ENCODE measurements at regions not wholly inside any gene's neighbourhood (a gene's known extent, or its start where the extent isn't known, plus 50 kb on each side); places are given as distances from the start of the nearest gene placed in this dataset.

- no peak overlapping the region for H3K4me3 Mint-ChIP-seq
- peaks cover 2% of the 10 kb centered on the region for H3K9me3 Mint-ChIP-seq
Measured at GRCh38 chr21:24353492-24353891, 1253.8 kb downstream of the MRPL39 start.

GRCh38 chr21:24339406-24339805 is 1267.9 kb downstream of the MRPL39 start:
- H3K36me3 Mint-ChIP-seq (ENCODE audit: low read depth): no peaks in the 10 kb centered on the region
- no peaks in the 10 kb centered on the region for H3K4me1 Mint-ChIP-seq
- no peak overlapping the region for H3K27ac Mint-ChIP-seq
- H3K27me3 Mint-ChIP-seq (ENCODE audit: low read depth): no peaks in the 10 kb centered on the region
- H3K9me3 Mint-ChIP-seq: peaks cover 11% of the 10 kb centered on the region
- no peak overlapping the region for H3K4me3 Mint-ChIP-seq
- no peak for TF ChIP-seq CTCF (IDR thresholded peaks at IDR 0.05; ENCODE audit: unreplicated experiment in 3 of 3)

More at GRCh38 chr21:24353492-24353891, 1253.8 kb downstream of the MRPL39 start:
- no peaks in the 10 kb centered on the region for H3K4me1 Mint-ChIP-seq
- no peaks in the 10 kb centered on the region for H3K27me3 Mint-ChIP-seq (ENCODE audit: low read depth)
- no peak overlapping the region for H3K27ac Mint-ChIP-seq
- no peak for TF ChIP-seq CTCF (IDR thresholded peaks at IDR 0.05; ENCODE audit: unreplicated experiment in 3 of 3)
- H3K36me3 Mint-ChIP-seq (ENCODE audit: low read depth): no peaks in the 10 kb centered on the region

GRCh38 chr21:24336491-24336890 is 1270.8 kb downstream of the MRPL39 start:
- no peak overlapping the region for H3K27ac Mint-ChIP-seq
- no peak for TF ChIP-seq CTCF (IDR thresholded peaks at IDR 0.05; ENCODE audit: unreplicated experiment in 3 of 3)
- H3K36me3 Mint-ChIP-seq (ENCODE audit: low read depth): no peaks in the 10 kb centered on the region
- no peaks in the 10 kb centered on the region for H3K27me3 Mint-ChIP-seq (ENCODE audit: low read depth)
- H3K9me3 Mint-ChIP-seq: peaks cover 11% of the 10 kb centered on the region
- H3K4me1 Mint-ChIP-seq: no peaks in the 10 kb centered on the region
- no peak overlapping the region for H3K4me3 Mint-ChIP-seq

GRCh38 chr21:24323536-24323935 is 1283.7 kb downstream of the MRPL39 start:
- Mint-ChIP-seq H3K4me3 (no peak overlapping the region), H3K27me3 (ENCODE audit: low read depth) (no peaks in the 10 kb centered on the region), H3K9me3 (peaks cover 3% of the 10 kb centered on the region), H3K27ac (no peak overlapping the region), H3K4me1 (no peaks in the 10 kb centered on the region), H3K36me3 (ENCODE audit: low read depth) (no peaks in the 10 kb centered on the region)
- no peak for TF ChIP-seq CTCF (IDR thresholded peaks at IDR 0.05; ENCODE audit: unreplicated experiment in 3 of 3)

GRCh38 chr21:24316277-24316922 is 1290.9 kb downstream of the MRPL39 start:
- H3K27ac Mint-ChIP-seq: no peak overlapping the region
- peaks cover 9% of the 10 kb centered on the region for H3K9me3 Mint-ChIP-seq
- no peaks in the 10 kb centered on the region for H3K36me3 Mint-ChIP-seq (ENCODE audit: low read depth)
- H3K4me3 Mint-ChIP-seq: no peak overlapping the region
- no peaks in the 10 kb centered on the region for H3K27me3 Mint-ChIP-seq (ENCODE audit: low read depth)
- no peaks in the 10 kb centered on the region for H3K4me1 Mint-ChIP-seq
- no peak for TF ChIP-seq CTCF (IDR thresholded peaks at IDR 0.05; ENCODE audit: unreplicated experiment in 3 of 3)

GRCh38 chr21:24310788-24311187 is 1296.5 kb downstream of the MRPL39 start:
- H3K4me3 Mint-ChIP-seq: no peak overlapping the region
- H3K36me3 Mint-ChIP-seq (ENCODE audit: low read depth): no peaks in the 10 kb centered on the region
- no peaks in the 10 kb centered on the region for H3K4me1 Mint-ChIP-seq
- H3K27me3 Mint-ChIP-seq (ENCODE audit: low read depth): no peaks in the 10 kb centered on the region
- no peak overlapping the region for H3K27ac Mint-ChIP-seq
- TF ChIP-seq CTCF (IDR thresholded peaks at IDR 0.05; ENCODE audit: unreplicated experiment in 3 of 3): no peak
- peaks cover 21% of the 10 kb centered on the region for H3K9me3 Mint-ChIP-seq

All from nephron (organoid).